ENCODE measurements at regions not wholly inside any gene's neighbourhood (a gene's known extent, or its start where the extent isn't known, plus 50 kb on each side); places are given as distances from the start of the nearest gene placed in this dataset.
A peak's percentile ranks its signal among the peaks of the same experiment; 100 is the strongest.

GRCh38 chr9:88652876-88653275, 117.9 kb downstream of the NXNL2 start:
- TF ChIP-seq CTCF (IDR thresholded peaks at IDR 0.05): no peak
- intact Hi-C loops (cut with DNase I): loop anchor here (5.0 kb wide), 1 partner anchor 46 kb away; no protein-coding TSS in a partner anchor

GRCh38 chr9:88653406-88653805, 118.4 kb downstream of the NXNL2 start:
- DNase-seq (ENCODE audit: low spot score in 2 of 2): no peak
- no peaks in the 10 kb centered on the region for H3K36me3 ChIP-seq
- no peak overlapping the region for H3K27ac ChIP-seq
- peaks cover 0 to 10% of the 10 kb centered on the region in 2 donors for H3K4me1 ChIP-seq
- no peak for TF ChIP-seq CTCF (IDR thresholded peaks at IDR 0.05)
- no peak overlapping the region for H3K4me3 ChIP-seq
- no peaks in the 10 kb centered on the region for H3K27me3 ChIP-seq
- no peaks in the 10 kb centered on the region for H3K9me3 ChIP-seq
- intact Hi-C loops (cut with DNase I): loop anchor here (5.0 kb wide), 1 partner anchor 46 kb away; no protein-coding TSS in a partner anchor

More at GRCh38 chr9:88652876-88653275, 117.9 kb downstream of the NXNL2 start:
- Histone ChIP-seq H3K4me1 (peaks cover 0 to 10% of the 10 kb centered on the region in 2 donors), H3K9me3 (no peaks in the 10 kb centered on the region), H3K4me3 (no peak overlapping the region), H3K27ac (peak overlapping the region in 1 of 2 donors; percentile 47), H3K27me3 (no peaks in the 10 kb centered on the region), H3K36me3 (no peaks in the 10 kb centered on the region)
- no peak for DNase-seq (ENCODE audit: low spot score in 2 of 2)

GRCh38 chr9:88653911-88654310, 118.9 kb downstream of the NXNL2 start:
- Histone ChIP-seq H3K4me1 (peaks cover 0 to 10% of the 10 kb centered on the region in 2 donors), H3K27me3 (no peaks in the 10 kb centered on the region), H3K9me3 (no peaks in the 10 kb centered on the region), H3K36me3 (no peaks in the 10 kb centered on the region), H3K27ac (no peak overlapping the region), H3K4me3 (no peak overlapping the region)
- DNase-seq (ENCODE audit: low spot score in 2 of 2): no peak
- intact Hi-C loops (cut with DNase I): loop anchor here (5.0 kb wide), 1 partner anchor 47 kb away; no protein-coding TSS in a partner anchor
- TF ChIP-seq CTCF (IDR thresholded peaks at IDR 0.05): no peak

GRCh38 chr9:88657893-88658292, 122.9 kb downstream of the NXNL2 start:
- no peaks in the 10 kb centered on the region for H3K36me3 ChIP-seq
- H3K4me3 ChIP-seq: no peak overlapping the region
- intact Hi-C loops (cut with DNase I): no loop called here
- no peaks in the 10 kb centered on the region for H3K9me3 ChIP-seq
- no peak for DNase-seq (ENCODE audit: low spot score in 2 of 2)
- peaks cover 0 to 8% of the 10 kb centered on the region in 2 donors for H3K4me1 ChIP-seq
- no peak overlapping the region for H3K27ac ChIP-seq
- no peaks in the 10 kb centered on the region for H3K27me3 ChIP-seq
- TF ChIP-seq CTCF (IDR thresholded peaks at IDR 0.05): no peak

- intact Hi-C loops (cut with DNase I): no loop called here
Measured at GRCh38 chr9:88658311-88658822, 123.4 kb downstream of the NXNL2 start.

More at GRCh38 chr9:88658311-88658822, 123.4 kb downstream of the NXNL2 start:
- H3K4me3 ChIP-seq: no peak overlapping the region
- no peak for TF ChIP-seq CTCF (IDR thresholded peaks at IDR 0.05)
- no peaks in the 10 kb centered on the region for H3K27me3 ChIP-seq
- H3K4me1 ChIP-seq: peaks cover 0 to 8% of the 10 kb centered on the region in 2 donors
- H3K9me3 ChIP-seq: no peaks in the 10 kb centered on the region
- no peak for DNase-seq (ENCODE audit: low spot score in 2 of 2)
- H3K36me3 ChIP-seq: no peaks in the 10 kb centered on the region
- no peak overlapping the region for H3K27ac ChIP-seq
